C4-2B (cell line): ENCODE measurements at regions not wholly inside any gene's neighbourhood (a gene's known extent, or its start where the extent isn't known, plus 50 kb on each side); places are given as distances from the start of the nearest gene placed in this dataset.

ENCODE experiments used
- ZFX ChIP-seq: fragments of 450-650 bp; IDR thresholded peaks from 2 replicates; pipeline ENCODE4 v1.6.1; 2017
- TF ChIP-seq, protein P1 (sequence below): fragments of 450-650 bp; conservative IDR thresholded peaks from 2 replicates; pipeline ENCODE4 v1.5.1; 2017; ENCODE audit warnings: mild to moderate bottlenecking

GRCh38 chr13:90375851-90376250 is 971.6 kb upstream of the MIR17HG start:
- TF ChIP-seq, protein P1, sequence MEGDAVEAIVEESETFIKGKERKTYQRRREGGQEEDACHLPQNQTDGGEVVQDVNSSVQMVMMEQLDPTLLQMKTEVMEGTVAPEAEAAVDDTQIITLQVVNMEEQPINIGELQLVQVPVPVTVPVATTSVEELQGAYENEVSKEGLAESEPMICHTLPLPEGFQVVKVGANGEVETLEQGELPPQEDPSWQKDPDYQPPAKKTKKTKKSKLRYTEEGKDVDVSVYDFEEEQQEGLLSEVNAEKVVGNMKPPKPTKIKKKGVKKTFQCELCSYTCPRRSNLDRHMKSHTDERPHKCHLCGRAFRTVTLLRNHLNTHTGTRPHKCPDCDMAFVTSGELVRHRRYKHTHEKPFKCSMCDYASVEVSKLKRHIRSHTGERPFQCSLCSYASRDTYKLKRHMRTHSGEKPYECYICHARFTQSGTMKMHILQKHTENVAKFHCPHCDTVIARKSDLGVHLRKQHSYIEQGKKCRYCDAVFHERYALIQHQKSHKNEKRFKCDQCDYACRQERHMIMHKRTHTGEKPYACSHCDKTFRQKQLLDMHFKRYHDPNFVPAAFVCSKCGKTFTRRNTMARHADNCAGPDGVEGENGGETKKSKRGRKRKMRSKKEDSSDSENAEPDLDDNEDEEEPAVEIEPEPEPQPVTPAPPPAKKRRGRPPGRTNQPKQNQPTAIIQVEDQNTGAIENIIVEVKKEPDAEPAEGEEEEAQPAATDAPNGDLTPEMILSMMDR, result no peak
- TF ChIP-seq ZFX, result no peak
